Fibroblast of the aortic adventitia (primary cell): ENCODE measurements at regions not wholly inside any gene's neighbourhood (a gene's known extent, or its start where the extent isn't known, plus 50 kb on each side); places are given as distances from the start of the nearest gene placed in this dataset.
A peak's percentile ranks its signal among the peaks of the same experiment; 100 is the strongest.

Source experiments
- DNase-seq: peaks from one replicate; pipeline ENCODE4 v3.0.0-alpha.2; 2010; ENCODE audit warnings: low read depth
- H3K4me3 ChIP-seq: 2 replicates; pipeline ENCODE4 v1.5.1; 2011; ENCODE audit warnings: low read depth, mild to moderate bottlenecking, control low read depth, low read length, moderate library complexity
- TF ChIP-seq, protein P1 (sequence below): IDR thresholded peaks from 2 replicates; pipeline ENCODE4 v1.5.1; 2011; ENCODE audit warnings: mild to moderate bottlenecking, low read length, control low read depth, inconsistent platforms; ENCODE audit not compliant: insufficient read depth

DNA sequence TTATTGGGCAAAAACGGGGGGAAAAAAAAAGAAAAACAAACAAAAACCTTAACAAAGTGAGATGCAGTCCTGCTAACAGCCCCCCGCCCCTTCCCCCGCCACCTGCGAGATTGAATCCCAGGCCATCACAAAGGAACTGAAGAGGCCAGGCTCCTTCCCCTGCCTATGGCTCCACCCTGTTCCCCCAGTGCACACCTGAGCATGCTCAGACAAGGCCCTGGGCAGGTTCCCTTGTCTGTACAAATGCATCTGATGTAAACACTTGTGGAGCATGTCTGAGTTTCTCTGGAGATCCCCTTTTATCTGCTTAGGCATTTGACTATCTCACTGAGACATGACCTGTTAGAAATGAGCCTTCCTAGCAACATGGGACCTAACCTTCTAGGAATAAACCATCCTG lies 983.7 kb upstream of the PABPC4L start:
- DNase-seq, result no peak
- TF ChIP-seq, protein P1, sequence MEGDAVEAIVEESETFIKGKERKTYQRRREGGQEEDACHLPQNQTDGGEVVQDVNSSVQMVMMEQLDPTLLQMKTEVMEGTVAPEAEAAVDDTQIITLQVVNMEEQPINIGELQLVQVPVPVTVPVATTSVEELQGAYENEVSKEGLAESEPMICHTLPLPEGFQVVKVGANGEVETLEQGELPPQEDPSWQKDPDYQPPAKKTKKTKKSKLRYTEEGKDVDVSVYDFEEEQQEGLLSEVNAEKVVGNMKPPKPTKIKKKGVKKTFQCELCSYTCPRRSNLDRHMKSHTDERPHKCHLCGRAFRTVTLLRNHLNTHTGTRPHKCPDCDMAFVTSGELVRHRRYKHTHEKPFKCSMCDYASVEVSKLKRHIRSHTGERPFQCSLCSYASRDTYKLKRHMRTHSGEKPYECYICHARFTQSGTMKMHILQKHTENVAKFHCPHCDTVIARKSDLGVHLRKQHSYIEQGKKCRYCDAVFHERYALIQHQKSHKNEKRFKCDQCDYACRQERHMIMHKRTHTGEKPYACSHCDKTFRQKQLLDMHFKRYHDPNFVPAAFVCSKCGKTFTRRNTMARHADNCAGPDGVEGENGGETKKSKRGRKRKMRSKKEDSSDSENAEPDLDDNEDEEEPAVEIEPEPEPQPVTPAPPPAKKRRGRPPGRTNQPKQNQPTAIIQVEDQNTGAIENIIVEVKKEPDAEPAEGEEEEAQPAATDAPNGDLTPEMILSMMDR, result no peak
- H3K4me3 ChIP-seq, result no peak overlapping the region

DNA sequence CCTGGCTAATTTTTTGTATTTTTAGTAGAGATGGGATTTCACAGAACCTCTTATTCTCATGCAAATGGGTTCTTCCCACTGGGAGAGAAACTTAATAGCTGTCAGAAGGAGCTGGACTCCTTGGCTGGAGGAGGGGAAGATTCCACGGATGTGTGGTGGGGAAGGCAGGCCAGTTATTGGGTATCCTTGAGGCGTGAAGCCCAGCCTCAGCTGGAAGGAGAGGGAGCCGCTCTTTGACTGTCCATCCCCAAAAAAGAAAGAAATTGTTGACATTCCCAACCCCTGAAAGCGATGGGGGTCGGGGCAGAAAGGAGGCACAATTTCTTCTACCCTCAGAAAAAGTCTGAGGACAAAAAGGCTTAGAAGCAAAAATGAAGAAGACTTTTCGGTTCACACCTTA lies 983.1 kb upstream of the PABPC4L start:
- no peak overlapping the region for H3K4me3 ChIP-seq
- no peak for DNase-seq
- TF ChIP-seq, protein P1, result no peak

DNA sequence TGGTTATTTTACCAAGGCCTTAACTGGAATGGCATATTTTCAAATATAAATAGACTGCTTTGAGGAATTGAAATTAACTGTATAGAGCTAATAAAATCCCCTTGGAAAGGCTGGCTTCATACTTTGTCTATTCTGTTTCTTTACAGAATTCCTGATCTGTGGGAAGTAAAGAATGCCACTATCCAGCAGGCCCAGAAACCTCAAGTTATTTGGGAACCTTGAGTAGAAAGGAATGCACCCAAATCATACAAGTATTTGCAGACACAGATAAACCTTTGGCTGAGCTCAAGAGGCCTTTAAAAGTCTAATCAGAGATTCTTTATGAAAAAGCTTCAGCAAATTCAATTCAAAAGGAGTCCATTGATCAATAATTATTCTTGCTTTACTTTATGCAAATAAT lies 975.7 kb upstream of the PABPC4L start:
- DNase-seq, result peak; percentile 1
- TF ChIP-seq, protein P1, result no peak
- no peak overlapping the region for H3K4me3 ChIP-seq

DNA sequence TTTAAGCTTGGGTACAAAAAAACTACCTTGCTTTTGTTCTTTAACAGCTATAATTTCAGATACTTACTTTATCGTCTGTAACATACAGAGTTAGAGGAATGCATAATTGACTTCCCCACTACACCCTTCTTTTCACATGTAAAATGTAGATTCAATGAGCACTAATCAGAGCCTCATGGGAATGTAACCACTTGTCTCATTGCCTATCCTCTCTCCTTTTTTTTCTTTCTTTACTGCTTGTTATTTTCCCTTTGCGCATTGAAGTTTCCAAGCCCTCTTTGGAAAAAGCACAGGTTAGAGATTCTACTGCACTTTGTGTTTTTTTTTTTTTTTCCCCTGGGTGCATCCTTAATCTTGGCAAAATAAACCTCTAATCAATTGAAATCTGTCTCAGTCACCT lies 965.1 kb upstream of the PABPC4L start:
- H3K4me3 ChIP-seq, result no peak overlapping the region
- TF ChIP-seq, protein P1, result no peak
- DNase-seq, result no peak

GRCh38 chr4:135164601-135165000 lies 963.0 kb upstream of the PABPC4L start:
- TF ChIP-seq, protein P1, result no peak
- DNase-seq, result no peak
- H3K4me3 ChIP-seq, result no peak overlapping the region

DNA sequence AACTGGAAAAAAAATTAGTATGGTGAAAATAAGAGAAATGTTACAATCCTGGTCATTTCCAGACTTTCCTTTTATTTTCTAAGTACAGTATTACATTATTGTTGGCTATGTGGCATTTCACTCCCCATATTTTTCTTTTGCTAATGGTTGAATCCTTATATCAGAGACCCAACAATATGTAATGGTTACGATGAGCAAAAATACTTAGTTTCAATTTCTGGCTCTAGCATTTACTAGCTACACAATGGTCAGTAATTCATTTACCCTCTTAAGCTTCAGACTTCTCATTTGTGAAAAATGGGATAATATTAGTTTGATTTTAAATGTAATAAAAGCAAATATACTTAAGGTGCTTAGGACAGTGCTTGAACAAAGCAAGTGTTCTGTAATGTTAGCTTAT lies 942.9 kb upstream of the PABPC4L start:
- no peak overlapping the region for H3K4me3 ChIP-seq
- TF ChIP-seq, protein P1, result no peak
- DNase-seq, result no peak

DNA sequence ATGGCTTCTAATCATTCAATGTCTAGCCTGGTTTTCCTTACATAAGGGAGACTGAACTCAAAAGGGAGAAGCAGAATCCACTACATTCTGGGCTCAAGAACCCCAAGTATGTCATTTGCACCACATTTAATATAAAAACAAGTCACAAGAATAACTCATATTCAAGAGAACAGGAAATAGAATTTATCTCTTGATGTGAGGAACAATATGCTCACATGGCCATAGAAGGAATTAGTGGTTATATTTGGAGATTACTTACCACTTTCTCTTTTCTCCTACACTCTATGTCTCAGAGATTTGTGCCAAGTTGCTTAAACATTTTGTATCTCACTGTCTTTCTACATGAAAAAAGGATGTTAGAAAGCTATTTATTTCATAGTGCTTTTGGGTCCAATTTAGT lies 922.6 kb upstream of the PABPC4L start:
- no peak for DNase-seq
- TF ChIP-seq, protein P1, result no peak
- no peak overlapping the region for H3K4me3 ChIP-seq
